Neural cell (in vitro differentiated cells): ENCODE measurements at regions not wholly inside any gene's neighbourhood (a gene's known extent, or its start where the extent isn't known, plus 50 kb on each side); places are given as distances from the start of the nearest gene placed in this dataset.

Experiments
- POLR2AphosphoS5 ChIP-seq: IDR thresholded peaks from 2 replicates; pipeline ENCODE4 v1.6.1; 2012
- TF ChIP-seq, protein P1 (sequence below): fragments of 450-650 bp; IDR thresholded peaks from 2 replicates; pipeline ENCODE4 v1.5.1; 2014; ENCODE audit warnings: antibody characterized with exemption, mild to moderate bottlenecking, moderate library complexity; ENCODE audit not compliant: poor library complexity, severe bottlenecking

- TF ChIP-seq, protein P1, sequence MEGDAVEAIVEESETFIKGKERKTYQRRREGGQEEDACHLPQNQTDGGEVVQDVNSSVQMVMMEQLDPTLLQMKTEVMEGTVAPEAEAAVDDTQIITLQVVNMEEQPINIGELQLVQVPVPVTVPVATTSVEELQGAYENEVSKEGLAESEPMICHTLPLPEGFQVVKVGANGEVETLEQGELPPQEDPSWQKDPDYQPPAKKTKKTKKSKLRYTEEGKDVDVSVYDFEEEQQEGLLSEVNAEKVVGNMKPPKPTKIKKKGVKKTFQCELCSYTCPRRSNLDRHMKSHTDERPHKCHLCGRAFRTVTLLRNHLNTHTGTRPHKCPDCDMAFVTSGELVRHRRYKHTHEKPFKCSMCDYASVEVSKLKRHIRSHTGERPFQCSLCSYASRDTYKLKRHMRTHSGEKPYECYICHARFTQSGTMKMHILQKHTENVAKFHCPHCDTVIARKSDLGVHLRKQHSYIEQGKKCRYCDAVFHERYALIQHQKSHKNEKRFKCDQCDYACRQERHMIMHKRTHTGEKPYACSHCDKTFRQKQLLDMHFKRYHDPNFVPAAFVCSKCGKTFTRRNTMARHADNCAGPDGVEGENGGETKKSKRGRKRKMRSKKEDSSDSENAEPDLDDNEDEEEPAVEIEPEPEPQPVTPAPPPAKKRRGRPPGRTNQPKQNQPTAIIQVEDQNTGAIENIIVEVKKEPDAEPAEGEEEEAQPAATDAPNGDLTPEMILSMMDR: no peak
- no peak for TF ChIP-seq POLR2AphosphoS5
Measured at GRCh38 chr9:115999498-115999897, 154.1 kb upstream of the PAPPA start.
